GM12878 (cell line): ENCODE measurements at regions not wholly inside any gene's neighbourhood (a gene's known extent, or its start where the extent isn't known, plus 50 kb on each side); places are given as distances from the start of the nearest gene placed in this dataset.

Experiments used
- ATAC-seq: fragments of 200-7000 bp; cut with Tn5 transposase; 3 replicates; pipeline ENCODE4 v1.9.1; 2020; ENCODE audit warnings: mild to moderate bottlenecking, moderate library complexity
- BruUV-seq: library from RNA; stranded (reverse); fragments of 400-500 nt; replicated peaks from 2 replicates; lab custom pipeline; 2021; lab: Mats Ljungman, UMichigan
- CTCF ChIA-PET: fragments of 300-600 bp; sonication (Branson Sonifier 250); formaldehyde crosslinking; extraction: SDS; loops from one replicate; lab custom pipeline; 2021; ENCODE audit warnings: inconsistent platforms; lab: Yijun Ruan, JAX
- POLR2A ChIA-PET: fragments of 350-600 bp; formaldehyde crosslinking; extraction: SDS; loops from one replicate; lab custom pipeline; 2021; ENCODE audit warnings: inconsistent platforms; lab: Charles Lee
- RAD21 ChIA-PET: fragments of 300-600 bp; sonication (Branson Sonifier 250); formaldehyde crosslinking; loops from one replicate; lab custom pipeline; 2023; ENCODE audit warnings: antibody characterized with exemption; ENCODE audit not compliant: unreplicated experiment; lab: Charles Lee
- SMC1A ChIA-PET: fragments of 300-600 bp; sonication (Branson Sonifier 250); formaldehyde crosslinking; loops from one replicate; lab custom pipeline; 2023; ENCODE audit not compliant: unreplicated experiment, uncharacterized antibody; lab: Charles Lee
- DNase-seq: peaks from one replicate; pipeline ENCODE4 v3.0.0-alpha.2; 2011; ENCODE audit warnings: low read depth, low spot score
- FAIRE-seq: peaks from 3 replicates; lab custom pipeline; 2011; peaks lifted over from hg19 to GRCh38; lab: Jason Lieb, UNC
- H2AFZ ChIP-seq: 2 replicates; pipeline ENCODE4 v1.6.0; 2011; ENCODE audit warnings: low read depth, low read length, control low read depth; ENCODE audit not compliant: control insufficient read depth
- H3K27ac ChIP-seq: 2 replicates; pipeline ENCODE4 v1.5.1; 2011; ENCODE audit warnings: control low read depth; ENCODE audit not compliant: control insufficient read depth, insufficient read depth
- H3K27me3 ChIP-seq, 2 experiments: replicated peaks in 1 of 2; 2 replicates each; pipeline versions ENCODE4 v1.6.0 to v1.6.1; 2011; ENCODE audit warnings: low read length in 1 of 2; ENCODE audit not compliant: control insufficient read depth in 2 of 2, insufficient read depth in 2 of 2
- H3K36me3 ChIP-seq, 2 experiments: 2 replicates each; pipeline ENCODE4 v1.5.1; 2011; ENCODE audit warnings: low read length in 1 of 2; ENCODE audit not compliant: control insufficient read depth in 2 of 2, insufficient read depth in 2 of 2
- H3K4me1 ChIP-seq: 2 replicates; pipeline ENCODE4 v1.6.1; 2011; ENCODE audit warnings: mild to moderate bottlenecking, low read length, moderate library complexity, mixed read lengths; ENCODE audit not compliant: control insufficient read depth, insufficient read depth
- H3K4me2 ChIP-seq: 2 replicates; pipeline ENCODE4 v1.6.0; 2011; ENCODE audit warnings: control low read depth; ENCODE audit not compliant: control insufficient read depth, insufficient read depth
- H3K4me3 ChIP-seq: fragments of 200-600 bp; sonication (generic); 2 replicates; pipeline ENCODE4 v1.5.1; 2016
- H3K79me2 ChIP-seq: 2 replicates; pipeline ENCODE4 v1.6.0; 2011; ENCODE audit warnings: low read length; ENCODE audit not compliant: control insufficient read depth, insufficient read depth
- H3K9ac ChIP-seq: 2 replicates; pipeline ENCODE4 v1.8.0; 2011; ENCODE audit warnings: low read length, control low read depth, mixed read lengths; ENCODE audit not compliant: control insufficient read depth, insufficient read depth
- H3K9me3 ChIP-seq: replicated peaks from 3 replicates; pipeline ENCODE4 v1.5.1; 2011; ENCODE audit warnings: mild to moderate bottlenecking, low read length; ENCODE audit not compliant: control insufficient read depth, insufficient read depth
- H4K20me1 ChIP-seq: 2 replicates; pipeline ENCODE4 v1.6.0; 2011; ENCODE audit not compliant: control insufficient read depth, insufficient read depth
- ATF7 ChIP-seq: fragments of 450-650 bp; IDR thresholded peaks from 2 replicates; pipeline ENCODE4 v1.6.1; 2016; ENCODE audit warnings: low read depth, mild to moderate bottlenecking
- CHD1 ChIP-seq: IDR thresholded peaks from 2 replicates; pipeline ENCODE4 v1.6.1; 2012; ENCODE audit warnings: low read depth, low read length, improper control_type of control experiment
- CHD4 ChIP-seq: fragments of 200-600 bp; sonication (generic); IDR thresholded peaks from 2 replicates; pipeline ENCODE4 v1.6.1; 2016; ENCODE audit warnings: mild to moderate bottlenecking
- EZH2 ChIP-seq: IDR thresholded peaks from 2 replicates; pipeline ENCODE4 v1.6.1; 2012; ENCODE audit warnings: low read depth, mild to moderate bottlenecking, control low read depth, inconsistent platforms, low read length, borderline replicate concordance; ENCODE audit not compliant: control insufficient read depth
- FOXM1 ChIP-seq: IDR thresholded peaks from 2 replicates; pipeline ENCODE4 v1.6.1; 2012; ENCODE audit warnings: low read depth, mild to moderate bottlenecking, inconsistent platforms, low read length, moderate library complexity
- GATAD2B ChIP-seq: fragments of 450-650 bp; conservative IDR thresholded peaks from 2 replicates; pipeline ENCODE4 v1.6.1; 2017; ENCODE audit warnings: low read depth, mild to moderate bottlenecking, moderate library complexity
- KDM1A ChIP-seq: fragments of 200-600 bp; sonication (generic); IDR thresholded peaks from 2 replicates; pipeline ENCODE4 v1.6.1; 2016; ENCODE audit warnings: borderline replicate concordance
- MTA2 ChIP-seq: fragments of 450-650 bp; IDR thresholded peaks from 2 replicates; pipeline ENCODE4 v1.6.1; 2016; ENCODE audit warnings: low read depth, mild to moderate bottlenecking, moderate library complexity
- NRF1 ChIP-seq: conservative IDR thresholded peaks from 2 replicates; pipeline ENCODE4 v1.6.1; 2011; ENCODE audit warnings: mild to moderate bottlenecking, low read depth, low read length, improper control_type of control experiment
- POU2F2 ChIP-seq: IDR thresholded peaks from 3 replicates; pipeline ENCODE4 v1.6.1; 2011; ENCODE audit warnings: low read depth, mild to moderate bottlenecking, low read length, borderline replicate concordance
- RB1 ChIP-seq: fragments of 450-650 bp; formaldehyde crosslinking; IDR thresholded peaks from 2 replicates; pipeline ENCODE4 v1.6.1; 2017; ENCODE audit warnings: mild to moderate bottlenecking, borderline replicate concordance
- STAT1 ChIP-seq: fragments of 450-650 bp; conservative IDR thresholded peaks from 2 replicates; pipeline ENCODE4 v1.6.1; 2014; ENCODE audit warnings: antibody characterized with exemption, mild to moderate bottlenecking
- WGBS: methylation state at CpG from one replicate; pipeline ENCODE4 v1.1.6; 2016; ENCODE audit warnings: low lambda C conversion rate; ENCODE audit not compliant: insufficient replicate concordance, insufficient coverage; ENCODE audit errors: missing lambda C conversion rate; 5-methylcytosine and 5-hydroxymethylcytosine counted together
- in situ Hi-C: fragments of 300-500 bp; cut with MboI; formaldehyde crosslinking; loops from 9 replicates; pipeline ENCODE4 v1.14.3; 2018; ENCODE audit warnings: mixed read lengths
- intact Hi-C: fragments of 100-400 bp; cut with micrococcal nuclease; formaldehyde crosslinking; loops from one replicate; pipeline ENCODE4 v1.14.2; 2022; ENCODE audit not compliant: unreplicated experiment
- TF ChIP-seq, protein P1 (sequence below), 3 experiments: IDR thresholded peaks in 2 of 3; conservative IDR thresholded peaks in 1 of 3; 2 replicates each; pipeline ENCODE4 v1.5.1; 2011; ENCODE audit warnings: low read depth in 3 of 3, low read length in 3 of 3, mild to moderate bottlenecking in 3 of 3, control low read depth in 2 of 3, moderate library complexity in 2 of 3, inconsistent platforms in 1 of 3, mixed read lengths in 1 of 3; ENCODE audit not compliant: control insufficient read depth in 2 of 3, insufficient read depth in 1 of 3; ENCODE audit errors: extremely low read depth in 1 of 3
- TF ChIP-seq, protein P2 (sequence below): fragments of 450-650 bp; IDR thresholded peaks from 2 replicates; pipeline ENCODE4 v1.6.1; 2017; ENCODE audit warnings: mild to moderate bottlenecking, low read depth, inconsistent platforms; ENCODE audit not compliant: poor library complexity, severe bottlenecking
- TF ChIP-seq, protein P3 (sequence below): IDR thresholded peaks from 2 replicates; pipeline ENCODE4 v1.6.1; 2012; ENCODE audit warnings: low read length, inconsistent platforms
- TF ChIP-seq, protein P4 (sequence below): fragments of 450-650 bp; IDR thresholded peaks from 2 replicates; pipeline ENCODE4 v1.6.1; 2017; ENCODE audit warnings: antibody characterized with exemption, mild to moderate bottlenecking, moderate library complexity

DNA sequence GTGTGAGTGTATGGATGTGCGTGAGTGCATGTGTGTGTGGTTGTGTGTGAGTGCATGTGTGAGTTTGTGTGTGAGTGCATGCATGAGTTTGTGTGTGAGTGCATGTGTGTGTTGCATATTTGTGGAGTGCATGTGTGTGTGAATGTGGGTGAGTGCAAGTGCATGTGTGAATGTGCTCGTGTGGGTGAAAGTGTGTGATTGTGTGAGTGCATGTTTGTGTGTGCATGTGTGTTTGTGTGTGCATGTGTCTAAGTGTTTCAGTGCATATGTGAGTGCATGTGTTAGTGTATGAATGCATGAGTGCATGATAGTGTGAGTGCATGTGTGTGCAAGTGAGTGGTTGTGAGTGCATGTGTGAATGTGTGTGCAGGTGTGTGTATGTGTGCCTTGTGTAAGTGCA lies 343.4 kb upstream of the SALL3 start:
- no peaks in the 10 kb centered on the region for H3K4me1 ChIP-seq
- TF ChIP-seq STAT1 (no peak), MTA2 (no peak), FOXM1 (no peak), CHD4 (no peak), KDM1A (no peak), ATF7 (no peak), POU2F2 (no peak), CHD1 (no peak), GATAD2B (no peak), RB1 (no peak), EZH2 (no peak), NRF1 (no peak)
- TF ChIP-seq, protein P1, sequence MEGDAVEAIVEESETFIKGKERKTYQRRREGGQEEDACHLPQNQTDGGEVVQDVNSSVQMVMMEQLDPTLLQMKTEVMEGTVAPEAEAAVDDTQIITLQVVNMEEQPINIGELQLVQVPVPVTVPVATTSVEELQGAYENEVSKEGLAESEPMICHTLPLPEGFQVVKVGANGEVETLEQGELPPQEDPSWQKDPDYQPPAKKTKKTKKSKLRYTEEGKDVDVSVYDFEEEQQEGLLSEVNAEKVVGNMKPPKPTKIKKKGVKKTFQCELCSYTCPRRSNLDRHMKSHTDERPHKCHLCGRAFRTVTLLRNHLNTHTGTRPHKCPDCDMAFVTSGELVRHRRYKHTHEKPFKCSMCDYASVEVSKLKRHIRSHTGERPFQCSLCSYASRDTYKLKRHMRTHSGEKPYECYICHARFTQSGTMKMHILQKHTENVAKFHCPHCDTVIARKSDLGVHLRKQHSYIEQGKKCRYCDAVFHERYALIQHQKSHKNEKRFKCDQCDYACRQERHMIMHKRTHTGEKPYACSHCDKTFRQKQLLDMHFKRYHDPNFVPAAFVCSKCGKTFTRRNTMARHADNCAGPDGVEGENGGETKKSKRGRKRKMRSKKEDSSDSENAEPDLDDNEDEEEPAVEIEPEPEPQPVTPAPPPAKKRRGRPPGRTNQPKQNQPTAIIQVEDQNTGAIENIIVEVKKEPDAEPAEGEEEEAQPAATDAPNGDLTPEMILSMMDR (IDR thresholded peaks at IDR 0.05 in 2 of 3, conservative IDR thresholded peaks at IDR 0.05 in 1 of 3; ENCODE audit: control insufficient read depth in 2 of 3, extremely low read depth in 1 of 3, insufficient read depth in 1 of 3, low read depth in 3 of 3, low read length in 3 of 3), result no peak
- TF ChIP-seq, protein P2, sequence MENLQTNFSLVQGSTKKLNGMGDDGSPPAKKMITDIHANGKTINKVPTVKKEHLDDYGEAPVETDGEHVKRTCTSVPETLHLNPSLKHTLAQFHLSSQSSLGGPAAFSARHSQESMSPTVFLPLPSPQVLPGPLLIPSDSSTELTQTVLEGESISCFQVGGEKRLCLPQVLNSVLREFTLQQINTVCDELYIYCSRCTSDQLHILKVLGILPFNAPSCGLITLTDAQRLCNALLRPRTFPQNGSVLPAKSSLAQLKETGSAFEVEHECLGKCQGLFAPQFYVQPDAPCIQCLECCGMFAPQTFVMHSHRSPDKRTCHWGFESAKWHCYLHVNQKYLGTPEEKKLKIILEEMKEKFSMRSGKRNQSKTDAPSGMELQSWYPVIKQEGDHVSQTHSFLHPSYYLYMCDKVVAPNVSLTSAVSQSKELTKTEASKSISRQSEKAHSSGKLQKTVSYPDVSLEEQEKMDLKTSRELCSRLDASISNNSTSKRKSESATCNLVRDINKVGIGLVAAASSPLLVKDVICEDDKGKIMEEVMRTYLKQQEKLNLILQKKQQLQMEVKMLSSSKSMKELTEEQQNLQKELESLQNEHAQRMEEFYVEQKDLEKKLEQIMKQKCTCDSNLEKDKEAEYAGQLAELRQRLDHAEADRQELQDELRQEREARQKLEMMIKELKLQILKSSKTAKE, result no peak
- TF ChIP-seq, protein P3, sequence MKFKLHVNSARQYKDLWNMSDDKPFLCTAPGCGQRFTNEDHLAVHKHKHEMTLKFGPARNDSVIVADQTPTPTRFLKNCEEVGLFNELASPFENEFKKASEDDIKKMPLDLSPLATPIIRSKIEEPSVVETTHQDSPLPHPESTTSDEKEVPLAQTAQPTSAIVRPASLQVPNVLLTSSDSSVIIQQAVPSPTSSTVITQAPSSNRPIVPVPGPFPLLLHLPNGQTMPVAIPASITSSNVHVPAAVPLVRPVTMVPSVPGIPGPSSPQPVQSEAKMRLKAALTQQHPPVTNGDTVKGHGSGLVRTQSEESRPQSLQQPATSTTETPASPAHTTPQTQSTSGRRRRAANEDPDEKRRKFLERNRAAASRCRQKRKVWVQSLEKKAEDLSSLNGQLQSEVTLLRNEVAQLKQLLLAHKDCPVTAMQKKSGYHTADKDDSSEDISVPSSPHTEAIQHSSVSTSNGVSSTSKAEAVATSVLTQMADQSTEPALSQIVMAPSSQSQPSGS, result no peak
- TF ChIP-seq, protein P4, sequence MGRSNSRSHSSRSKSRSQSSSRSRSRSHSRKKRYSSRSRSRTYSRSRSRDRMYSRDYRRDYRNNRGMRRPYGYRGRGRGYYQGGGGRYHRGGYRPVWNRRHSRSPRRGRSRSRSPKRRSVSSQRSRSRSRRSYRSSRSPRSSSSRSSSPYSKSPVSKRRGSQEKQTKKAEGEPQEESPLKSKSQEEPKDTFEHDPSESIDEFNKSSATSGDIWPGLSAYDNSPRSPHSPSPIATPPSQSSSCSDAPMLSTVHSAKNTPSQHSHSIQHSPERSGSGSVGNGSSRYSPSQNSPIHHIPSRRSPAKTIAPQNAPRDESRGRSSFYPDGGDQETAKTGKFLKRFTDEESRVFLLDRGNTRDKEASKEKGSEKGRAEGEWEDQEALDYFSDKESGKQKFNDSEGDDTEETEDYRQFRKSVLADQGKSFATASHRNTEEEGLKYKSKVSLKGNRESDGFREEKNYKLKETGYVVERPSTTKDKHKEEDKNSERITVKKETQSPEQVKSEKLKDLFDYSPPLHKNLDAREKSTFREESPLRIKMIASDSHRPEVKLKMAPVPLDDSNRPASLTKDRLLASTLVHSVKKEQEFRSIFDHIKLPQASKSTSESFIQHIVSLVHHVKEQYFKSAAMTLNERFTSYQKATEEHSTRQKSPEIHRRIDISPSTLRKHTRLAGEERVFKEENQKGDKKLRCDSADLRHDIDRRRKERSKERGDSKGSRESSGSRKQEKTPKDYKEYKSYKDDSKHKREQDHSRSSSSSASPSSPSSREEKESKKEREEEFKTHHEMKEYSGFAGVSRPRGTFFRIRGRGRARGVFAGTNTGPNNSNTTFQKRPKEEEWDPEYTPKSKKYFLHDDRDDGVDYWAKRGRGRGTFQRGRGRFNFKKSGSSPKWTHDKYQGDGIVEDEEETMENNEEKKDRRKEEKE, result no peak
- TF ChIP-seq, all 136 proteins: peak for 0
- in situ Hi-C loops (no loop called here), intact Hi-C loops (no loop called here)
- no peak for ATAC-seq
- WGBS, result 69% methylated on average over 2 of the region's 2 CpGs
- CTCF ChIA-PET, result no interaction called here
- no peak for FAIRE-seq
- RAD21 ChIA-PET, result no interaction called here
- POLR2A ChIA-PET, result no interaction called here
- Histone ChIP-seq H3K4me3 (no peak overlapping the region), H3K9ac (no peak overlapping the region), H3K4me2 (no peak overlapping the region), H4K20me1 (no peaks in the 10 kb centered on the region), H2AFZ (no peak overlapping the region), H3K27me3 (no peaks in the 10 kb centered on the region), H3K36me3 (no peaks in the 10 kb centered on the region), H3K9me3 (peaks cover 2% of the 10 kb centered on the region; the same call in 1 of the 3 replicates), H3K79me2 (no peaks in the 10 kb centered on the region), H3K27ac (no peak overlapping the region)
- no peak for DNase-seq
- BruUV-seq, result no TSS peak
- SMC1A ChIA-PET, result no interaction called here
